ENCODE measurements at regions not wholly inside any gene's neighbourhood (a gene's known extent, or its start where the extent isn't known, plus 50 kb on each side); places are given as distances from the start of the nearest gene placed in this dataset.
A peak's percentile ranks its signal among the peaks of the same experiment; 100 is the strongest.
"Not testable (repeated sequence)": the region's sequence is repeated elsewhere in the genome, so short reads cannot be mapped to it uniquely, and the experiment has no call there.

DNA sequence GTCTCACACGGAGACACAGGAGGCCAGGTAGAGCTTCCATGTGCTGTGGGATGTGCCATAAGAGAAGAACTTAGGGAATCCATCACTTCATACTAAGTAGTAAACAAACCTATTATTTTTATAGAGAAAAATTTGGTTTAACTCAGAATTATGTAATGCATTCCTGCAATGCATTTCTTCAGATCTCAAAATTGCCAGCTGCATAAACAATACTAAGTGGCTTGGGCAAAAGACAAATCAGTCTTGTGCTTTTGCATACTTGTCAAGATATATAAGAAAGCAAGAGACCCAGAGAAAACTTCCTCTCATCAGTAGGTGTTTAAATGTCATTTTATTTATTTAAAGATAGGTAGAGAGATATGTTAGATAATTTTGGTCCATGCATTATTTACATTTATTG is 382.1 kb upstream of the CTSO start:
- DNase-seq (ENCODE audit: low spot score): no peak
- ATAC-seq: no peak

DNA sequence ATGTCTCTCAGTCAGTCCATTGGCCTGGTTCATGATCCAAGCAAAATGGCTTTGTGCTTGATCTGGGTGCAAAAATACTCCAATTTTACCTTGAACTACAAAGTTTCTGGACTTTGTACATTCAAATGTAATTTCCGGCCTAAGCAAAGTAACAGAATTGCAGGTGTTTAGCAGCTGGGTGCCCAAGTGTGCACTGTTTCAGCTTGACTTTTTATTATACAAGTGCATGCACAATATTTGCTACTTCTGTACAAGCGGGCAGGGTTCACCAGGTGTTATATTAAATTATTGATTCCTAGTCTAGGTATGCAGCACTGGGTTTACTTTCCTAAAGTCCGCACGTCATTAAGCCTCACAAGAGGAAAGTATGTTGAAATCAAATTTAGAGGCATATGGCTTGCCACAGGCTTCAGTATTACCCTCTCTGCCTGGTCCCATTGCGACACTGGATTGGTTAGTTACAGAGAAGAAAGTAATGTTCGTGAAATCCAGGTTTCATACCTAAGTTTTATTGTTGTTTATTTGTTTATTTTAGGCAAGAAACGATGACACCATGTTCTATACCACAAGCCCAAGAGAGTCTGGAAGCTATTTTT is 376.9 kb upstream of the CTSO start:
- ATAC-seq: no peak

DNA sequence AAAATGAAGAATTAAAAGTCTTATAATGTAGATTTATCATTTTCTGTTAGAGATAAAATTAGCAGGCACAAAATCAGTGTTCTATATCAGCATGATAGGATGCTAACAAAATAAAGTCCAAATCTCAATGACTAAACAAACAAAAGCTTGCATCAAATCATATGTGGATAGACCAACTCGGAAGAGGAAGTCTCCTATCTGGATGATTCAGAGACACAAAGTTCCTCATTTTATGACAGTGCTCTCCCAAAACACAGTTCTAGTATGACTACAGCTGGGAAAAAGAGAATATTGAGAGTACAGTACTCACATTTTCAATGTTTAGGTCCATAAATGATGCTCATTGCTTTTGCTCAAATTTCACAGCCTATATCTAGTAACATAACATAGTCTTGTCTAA is 376.1 kb upstream of the CTSO start:
- ATAC-seq: no peak
- no peak for DNase-seq (ENCODE audit: low spot score)

More for the DNA sequence above, 376.9 kb upstream of the CTSO start:
- DNase-seq (ENCODE audit: low spot score): no peak

- DNase-seq (ENCODE audit: low spot score) (no peak), ATAC-seq (no peak)
Measured at GRCh38 chr4:156328882-156329281, 375.2 kb upstream of the CTSO start.

DNA sequence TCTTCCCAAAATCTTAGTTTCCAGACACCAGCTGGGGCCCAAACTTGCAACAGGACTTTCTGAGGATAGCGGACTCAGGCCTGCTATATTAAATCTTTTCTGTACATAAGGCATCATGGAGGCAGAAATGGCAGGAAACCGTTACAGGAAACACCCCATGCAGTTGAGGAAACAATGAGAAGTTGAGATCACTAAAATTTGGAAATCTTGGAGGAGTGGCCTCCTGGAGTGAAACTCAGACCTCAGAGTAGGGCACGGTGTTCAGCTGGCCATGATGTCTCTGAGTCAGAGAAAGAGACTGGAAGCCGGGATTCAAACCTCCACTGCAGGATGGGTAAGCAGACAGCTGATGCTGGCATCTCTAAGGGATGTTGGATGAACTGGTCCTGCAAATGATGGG is 372.6 kb upstream of the CTSO start:
- no peak for DNase-seq (ENCODE audit: low spot score)

DNA sequence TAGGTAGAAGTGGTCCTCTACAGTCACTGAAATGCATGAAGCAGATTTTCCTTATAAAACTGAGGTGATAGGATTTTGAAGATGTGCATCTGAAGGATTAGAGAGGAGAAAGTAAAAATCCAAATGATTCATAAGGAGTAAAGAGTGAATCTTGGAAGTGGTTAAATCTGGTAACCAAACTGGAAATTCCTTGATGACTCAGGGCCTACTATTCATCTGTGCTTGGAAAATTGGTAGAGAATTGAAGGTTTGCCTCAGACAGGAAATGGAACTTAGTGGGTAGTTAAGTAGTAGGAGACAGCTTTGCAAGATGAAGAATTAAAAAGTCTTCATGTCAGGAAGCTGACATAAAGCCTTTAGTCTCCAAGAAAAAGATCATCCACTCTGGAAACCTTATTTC is 368.9 kb upstream of the CTSO start:
- ATAC-seq: no peak
- DNase-seq (ENCODE audit: low spot score): no peak

More for the DNA sequence above, 372.6 kb upstream of the CTSO start:
- ATAC-seq: no peak

DNA sequence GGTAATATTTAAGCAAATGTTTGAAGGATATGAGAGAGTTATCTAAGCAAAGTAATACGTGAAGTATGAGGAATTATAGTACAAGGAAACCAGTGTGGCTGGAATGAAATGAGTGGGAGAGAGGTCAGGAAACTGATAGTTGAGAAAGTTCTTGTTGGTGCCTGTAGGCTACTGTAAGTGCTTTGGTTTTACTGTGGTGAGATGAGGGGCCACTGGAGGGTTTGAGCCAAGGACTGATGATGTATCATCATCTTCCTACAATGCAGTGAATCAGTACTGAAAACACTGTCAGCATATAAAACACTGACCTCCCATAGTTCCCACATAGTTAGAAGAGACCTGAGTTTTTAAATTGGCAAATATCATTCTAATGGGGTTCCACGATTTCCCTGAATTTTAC is 367.5 kb upstream of the CTSO start:
- DNase-seq (ENCODE audit: low spot score) (no peak), ATAC-seq (no peak)

DNA sequence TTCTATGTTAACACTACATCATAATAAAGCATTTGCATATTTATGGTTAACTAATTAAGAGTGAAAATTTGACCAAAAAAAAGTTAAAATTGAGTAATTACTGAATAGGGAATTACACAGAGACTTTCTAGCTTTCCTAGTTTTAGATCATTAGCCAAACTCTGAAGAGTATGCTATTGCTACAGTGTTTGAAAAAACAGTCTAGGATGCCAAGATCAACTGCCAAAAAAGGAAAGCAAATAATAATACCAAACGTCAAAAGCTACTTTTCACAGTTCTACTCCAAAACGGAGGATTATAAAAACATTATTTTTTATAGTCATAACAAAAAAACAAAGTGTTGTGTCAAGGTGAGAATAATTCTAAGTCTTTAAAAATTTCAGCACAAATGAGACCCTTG is 359.8 kb upstream of the CTSO start:
- DNase-seq (ENCODE audit: low spot score) (no peak), ATAC-seq (no peak)

DNA sequence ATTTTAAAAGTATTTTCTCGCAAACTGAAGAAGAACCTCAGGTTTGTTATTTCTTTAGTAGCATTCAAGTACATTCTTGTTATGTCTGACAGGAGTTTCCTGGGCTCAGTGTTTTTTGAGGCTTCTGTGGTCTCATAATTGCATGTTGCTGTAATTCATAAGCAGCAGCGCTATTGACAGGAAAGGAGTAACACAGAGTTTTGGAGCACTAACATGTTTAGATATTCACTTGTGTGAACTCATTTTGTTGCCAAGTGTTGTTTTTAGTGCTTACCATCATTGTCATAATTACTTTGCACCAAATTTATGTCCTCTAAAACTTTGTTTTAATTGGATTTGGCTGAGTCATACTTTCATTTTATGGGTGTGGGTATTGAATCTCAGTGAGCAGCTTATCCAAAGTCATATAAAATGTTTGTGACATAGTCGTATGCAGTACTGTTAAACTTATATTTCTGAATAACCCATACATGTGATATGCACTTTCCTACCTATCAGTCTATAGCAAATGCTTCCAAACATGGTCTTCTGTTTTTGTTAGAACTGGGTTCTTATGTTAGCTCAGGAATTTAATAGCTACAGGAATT is 358.7 kb upstream of the CTSO start:
- ATAC-seq (no peak), DNase-seq (ENCODE audit: low spot score) (no peak)

DNA sequence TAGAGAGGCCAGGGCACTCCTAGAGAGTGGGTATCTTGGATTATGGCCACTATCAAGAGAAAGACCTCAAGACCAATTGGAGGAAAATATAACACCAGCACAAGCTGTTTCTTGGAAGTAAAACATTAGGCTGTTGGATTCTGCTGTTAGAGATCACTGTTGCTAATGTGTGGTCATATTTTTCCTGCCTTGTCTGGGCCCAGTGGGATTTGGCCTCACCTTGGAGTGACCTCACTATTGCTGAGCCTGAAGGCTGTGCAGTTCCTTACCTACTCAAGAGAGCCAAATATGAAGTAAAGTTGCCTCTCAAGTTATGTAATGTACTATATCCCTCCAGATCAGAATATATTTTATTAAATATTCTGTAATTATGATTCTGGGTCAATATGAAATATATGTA is 355.4 kb upstream of the CTSO start:
- DNase-seq (ENCODE audit: low spot score): no peak
- ATAC-seq: no peak

GRCh38 chr4:156303708-156304107 is 350.0 kb upstream of the CTSO start:
- DNase-seq (ENCODE audit: low spot score) (no peak), ATAC-seq (no peak)

GRCh38 chr4:156298230-156298629 is 344.6 kb upstream of the CTSO start:
- ATAC-seq: no peak
- no peak for DNase-seq (ENCODE audit: low spot score)

- DNase-seq (ENCODE audit: low spot score) (no peak), ATAC-seq (no peak)
Measured at GRCh38 chr4:156295676-156296195, 342.1 kb upstream of the CTSO start.

DNA sequence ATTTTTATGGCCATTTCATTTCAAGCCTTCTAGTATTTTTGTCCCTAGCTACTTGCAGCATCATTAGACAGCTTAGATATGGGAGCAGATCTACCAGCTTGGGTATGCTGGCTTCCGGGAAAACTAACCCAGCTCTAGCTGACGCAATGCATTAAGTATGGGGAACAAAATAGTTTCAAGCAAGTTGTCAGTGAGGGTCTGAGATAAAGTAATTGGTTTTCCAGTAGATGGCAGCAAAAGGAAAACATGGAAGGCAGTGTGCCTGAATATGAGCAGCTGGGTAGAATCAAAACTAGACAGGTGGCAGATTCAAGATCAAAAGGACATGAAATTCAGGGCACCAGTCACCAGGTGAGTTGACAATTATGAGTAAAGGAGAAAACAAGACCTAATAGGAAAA is 340.9 kb upstream of the CTSO start:
- ATAC-seq (peak; percentile 53), DNase-seq (ENCODE audit: low spot score) (no peak)

GRCh38 chr4:156293657-156294297 is 340.1 kb upstream of the CTSO start:
- ATAC-seq (no peak), DNase-seq (ENCODE audit: low spot score) (no peak)

- DNase-seq (ENCODE audit: low spot score): no peak
- ATAC-seq: no peak
Measured at GRCh38 chr4:156291317-156291716, 337.7 kb upstream of the CTSO start.

GRCh38 chr4:156290811-156291210 is 337.1 kb upstream of the CTSO start:
- DNase-seq (ENCODE audit: low spot score): no peak

DNA sequence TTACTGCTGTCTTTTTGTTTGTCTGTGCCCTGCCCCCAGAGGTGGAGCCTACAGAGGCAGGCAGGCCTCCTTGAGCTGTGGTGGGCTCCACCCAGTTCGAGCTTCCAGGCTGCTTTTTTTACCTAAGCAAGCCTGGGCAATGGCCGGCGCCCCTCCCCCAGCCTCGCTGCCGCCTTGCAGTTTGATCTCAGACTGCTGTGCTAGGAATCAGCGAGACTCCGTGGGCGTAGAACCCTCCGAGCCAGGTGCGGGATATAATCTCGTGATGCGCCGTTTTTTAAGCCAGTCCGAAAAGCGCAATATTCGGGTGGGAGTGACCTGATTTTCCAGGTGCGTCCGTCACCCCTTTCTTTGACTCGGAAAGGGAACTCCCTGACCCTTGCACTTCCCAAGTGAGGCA is 336.4 kb upstream of the CTSO start:
- not testable (repeated sequence) for ATAC-seq; DNase-seq (ENCODE audit: low spot score)

More at GRCh38 chr4:156290811-156291210, 337.1 kb upstream of the CTSO start:
- ATAC-seq: no peak

- no peak for DNase-seq (ENCODE audit: low spot score)
- no peak for ATAC-seq
Measured at GRCh38 chr4:156280686-156281085, 327.0 kb upstream of the CTSO start.

DNA sequence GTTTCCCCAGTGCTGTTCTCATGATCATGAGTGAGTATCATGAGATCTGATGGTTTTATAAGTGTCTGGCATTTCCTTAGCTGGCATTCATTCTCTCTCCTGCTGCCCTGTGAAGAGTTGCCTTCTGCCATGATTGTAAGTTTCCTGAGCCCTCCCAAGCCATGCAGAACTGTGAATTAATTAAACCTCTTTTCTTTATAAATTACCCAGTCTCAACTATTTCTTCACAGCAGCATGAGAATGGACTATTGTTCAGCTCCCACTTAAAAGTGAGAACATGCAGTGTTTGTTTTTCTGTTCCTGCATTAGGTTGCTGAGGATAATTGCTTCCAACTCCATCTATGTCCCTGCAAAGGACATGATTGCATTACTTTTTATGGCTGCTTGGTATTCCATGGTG is 311.7 kb upstream of the CTSO start:
- no peak for DNase-seq (ENCODE audit: low spot score)

GRCh38 chr4:156261230-156261629 is 307.6 kb upstream of the CTSO start:
- ATAC-seq (no peak), DNase-seq (ENCODE audit: low spot score) (no peak)

More for the DNA sequence above, 311.7 kb upstream of the CTSO start:
- no peak for ATAC-seq

- ATAC-seq: no peak
- no peak for DNase-seq (ENCODE audit: low spot score)
Measured at GRCh38 chr4:156255230-156256007, 301.8 kb upstream of the CTSO start.

All from left lobe of liver (tissue), 2 donors.